Ovary (tissue), 3 donors: ENCODE measurements at regions not wholly inside any gene's neighbourhood (a gene's known extent, or its start where the extent isn't known, plus 50 kb on each side); places are given as distances from the start of the nearest gene placed in this dataset.

Source experiments
- CTCF ChIP-seq, 3 donors: fragments of 450-650 bp in 2 of 3; fragments of 200-600 bp in 1 of 3; IDR thresholded peaks; one replicate each; pipeline versions ENCODE4 v1.5.1 to v1.8.0; 2016 to 2022; ENCODE audit warnings: antibody characterized with exemption in 3 of 3, mild to moderate bottlenecking in 1 of 3
- POLR2A ChIP-seq: fragments of 450-650 bp; IDR thresholded peaks from one replicate; pipeline ENCODE4 v1.6.1; 2017; ENCODE audit warnings: antibody characterized with exemption, mild to moderate bottlenecking, moderate library complexity
- donor health status: DM: no; HTN: no; CAD: no.

DNA sequence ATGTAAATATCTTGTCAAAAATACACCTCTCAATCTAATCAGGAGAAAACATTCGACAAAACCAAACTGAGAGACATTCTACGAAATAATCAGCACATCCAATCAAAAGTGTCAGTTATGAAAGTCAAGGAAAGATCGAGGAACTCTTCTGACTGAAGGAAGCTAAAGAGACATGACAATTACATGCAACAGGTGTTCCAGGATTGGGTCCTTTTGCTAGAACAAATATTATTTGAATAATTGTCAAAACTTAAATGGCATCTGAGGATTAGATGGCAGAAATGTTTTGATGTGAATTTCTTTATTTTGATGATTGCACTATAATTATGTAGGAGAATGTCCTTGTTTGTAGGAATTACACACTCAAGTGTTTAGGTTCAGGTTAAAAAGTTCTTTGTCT is 124.1 kb upstream of the HES1 start:
- no peak for TF ChIP-seq CTCF (IDR thresholded peaks at IDR 0.05)
- no peak for TF ChIP-seq POLR2A
